ENCODE measurements at regions not wholly inside any gene's neighbourhood (a gene's known extent, or its start where the extent isn't known, plus 50 kb on each side); places are given as distances from the start of the nearest gene placed in this dataset.
"Not testable (repeated sequence)": the region's sequence is repeated elsewhere in the genome, so short reads cannot be mapped to it uniquely, and the experiment has no call there.

GRCh38 chr12:97005174-97005573 lies 98.1 kb downstream of the NEDD1 start:
- no peak for DNase-seq

GRCh38 chr12:97005646-97006045 lies 98.6 kb downstream of the NEDD1 start:
- no peak for DNase-seq

- no peak for DNase-seq
These were observed 99.5 kb downstream of the NEDD1 start for GRCh38 chr12:97006585-97006984.

GRCh38 chr12:97016163-97016562 lies 109.1 kb downstream of the NEDD1 start:
- no peak for DNase-seq

- no peak for DNase-seq
These were observed 110.2 kb downstream of the NEDD1 start for GRCh38 chr12:97017213-97017612.

DNA sequence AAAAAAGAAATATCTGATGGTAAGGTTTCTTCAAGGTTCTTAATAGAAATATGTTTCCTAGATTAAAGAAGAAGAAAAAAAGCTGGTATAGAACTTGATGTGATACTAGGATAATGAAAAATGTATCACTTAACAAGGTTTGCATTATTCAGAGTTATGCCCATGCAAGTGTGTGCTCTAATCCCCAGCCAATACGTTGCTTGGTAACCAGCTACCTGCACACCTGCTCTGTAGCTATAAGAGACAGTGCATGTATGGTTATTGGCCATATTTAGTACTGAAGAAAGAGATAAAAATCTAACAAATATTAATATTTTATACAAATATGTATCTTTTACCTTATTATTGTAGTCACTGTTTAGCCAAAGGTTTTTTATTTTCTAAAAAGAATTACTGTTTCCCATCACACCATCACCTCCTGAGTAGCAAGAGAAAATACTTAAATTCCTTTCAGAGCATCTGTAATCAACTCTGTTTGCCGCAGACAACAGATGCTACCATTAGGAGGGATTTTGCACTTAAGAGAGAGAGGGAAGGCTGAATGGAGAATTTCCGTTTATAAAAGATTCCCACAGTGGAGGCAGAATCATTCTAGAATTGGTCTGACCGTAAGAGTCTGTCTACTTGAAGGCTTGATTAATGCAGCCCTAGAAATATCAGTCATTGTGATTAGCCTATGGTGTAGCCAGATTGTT lies 115.6 kb downstream of the NEDD1 start:
- no peak for DNase-seq

DNA sequence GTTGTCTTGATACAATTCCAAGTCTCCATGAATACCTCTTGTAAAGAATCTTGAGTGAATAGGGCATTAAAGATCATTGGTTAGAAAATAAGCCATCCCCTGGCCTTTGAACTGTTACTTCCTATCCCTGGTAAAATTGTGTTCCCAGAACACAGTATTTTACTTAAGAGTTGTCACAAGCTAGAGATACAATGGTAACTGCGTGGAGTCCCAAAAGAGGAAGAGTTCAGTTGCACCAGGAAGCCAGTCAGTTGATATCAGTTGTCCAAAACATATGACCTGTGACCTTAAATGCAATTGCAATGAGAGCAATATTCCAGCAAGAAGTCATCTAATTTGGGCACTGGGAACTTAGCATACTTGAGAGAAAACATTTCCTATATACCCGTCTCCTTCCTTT lies 117.3 kb downstream of the NEDD1 start:
- no peak for DNase-seq

- DNase-seq, result no peak
These were observed 119.8 kb downstream of the NEDD1 start for GRCh38 chr12:97026901-97027300.

GRCh38 chr12:97027482-97027881 lies 120.4 kb downstream of the NEDD1 start:
- DNase-seq, result no peak

DNA sequence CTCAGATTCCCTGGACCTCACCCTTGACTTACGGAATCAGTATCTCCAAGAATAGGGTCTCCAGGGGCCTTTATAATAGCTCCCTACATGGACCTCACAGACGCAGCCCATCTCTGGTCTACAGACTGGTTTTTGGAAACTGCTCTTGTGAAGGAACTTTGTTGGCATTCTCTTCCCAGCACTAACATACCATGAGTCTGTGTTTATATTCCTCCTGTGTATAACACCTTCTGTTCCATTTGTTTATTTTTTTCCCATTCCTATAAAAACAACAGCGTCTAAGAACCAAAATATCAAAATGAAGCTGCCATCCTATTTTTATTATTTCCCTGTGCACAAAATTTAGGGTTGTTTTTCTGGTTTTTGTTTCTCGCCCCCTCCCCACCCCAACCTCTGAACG lies 131.1 kb downstream of the NEDD1 start:
- no peak for DNase-seq

DNA sequence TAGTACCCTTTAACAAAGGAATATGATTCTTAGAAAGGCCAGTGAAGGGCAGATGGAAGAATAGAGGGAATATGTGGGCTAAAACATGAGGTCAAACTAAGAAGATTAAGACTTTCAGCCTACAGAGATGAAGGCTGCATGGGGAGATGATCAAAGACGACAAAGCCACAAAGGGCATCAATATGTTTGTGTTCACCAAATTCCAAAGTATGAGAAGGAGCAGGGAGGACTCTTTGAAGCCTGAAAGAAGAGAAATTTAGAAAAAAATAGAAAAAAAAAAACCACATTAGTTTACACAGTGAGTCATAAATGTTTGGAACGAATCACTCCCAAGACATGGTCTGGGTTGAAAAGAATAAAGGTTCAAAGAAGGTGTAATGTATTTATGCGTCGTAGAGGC lies 131.8 kb downstream of the NEDD1 start:
- DNase-seq, result no peak

GRCh38 chr12:97046901-97047300 lies 139.8 kb downstream of the NEDD1 start:
- DNase-seq, result no peak

GRCh38 chr12:97047361-97047760 lies 140.3 kb downstream of the NEDD1 start:
- no peak for DNase-seq

GRCh38 chr12:97048421-97049035 lies 141.5 kb downstream of the NEDD1 start:
- no peak for DNase-seq

DNA sequence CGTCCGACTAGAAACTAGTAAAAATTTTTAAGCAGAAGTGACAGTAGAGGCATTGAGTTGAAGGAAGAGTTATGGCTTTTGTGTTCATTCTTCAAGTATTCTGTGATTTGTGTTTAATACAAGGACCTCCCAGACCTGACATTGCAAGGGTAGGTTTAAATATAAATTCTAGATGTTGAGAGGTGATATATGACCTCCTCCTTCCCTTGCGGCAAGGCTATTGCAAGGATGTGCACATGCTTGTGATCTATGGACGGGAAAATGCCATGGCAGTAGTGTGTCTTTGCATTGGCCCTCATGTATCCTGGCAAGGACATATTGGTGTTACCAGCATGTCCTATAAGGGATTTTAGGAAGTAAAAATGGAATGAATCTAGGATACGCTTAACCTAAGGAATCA lies 143.5 kb downstream of the NEDD1 start:
- no peak for DNase-seq

DNA sequence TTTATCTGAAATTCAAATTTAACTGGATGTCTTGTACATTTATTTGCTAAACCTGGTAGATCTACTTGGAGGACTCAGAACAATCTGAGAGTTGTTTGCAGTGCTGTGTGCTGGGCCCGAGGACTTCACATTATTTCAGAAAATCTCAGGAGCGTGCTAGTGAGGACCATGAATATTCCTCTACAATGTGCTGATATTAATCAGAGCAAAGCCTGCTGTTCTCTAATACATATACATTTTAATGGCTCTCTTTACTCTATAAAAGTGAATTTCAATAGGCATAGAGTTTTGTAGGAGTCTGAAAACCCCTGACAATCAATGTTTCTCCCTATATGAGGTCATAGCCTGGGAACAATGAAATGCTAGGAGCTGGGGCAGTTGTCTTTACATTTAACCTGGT lies 144.3 kb downstream of the NEDD1 start:
- no peak for DNase-seq

DNA sequence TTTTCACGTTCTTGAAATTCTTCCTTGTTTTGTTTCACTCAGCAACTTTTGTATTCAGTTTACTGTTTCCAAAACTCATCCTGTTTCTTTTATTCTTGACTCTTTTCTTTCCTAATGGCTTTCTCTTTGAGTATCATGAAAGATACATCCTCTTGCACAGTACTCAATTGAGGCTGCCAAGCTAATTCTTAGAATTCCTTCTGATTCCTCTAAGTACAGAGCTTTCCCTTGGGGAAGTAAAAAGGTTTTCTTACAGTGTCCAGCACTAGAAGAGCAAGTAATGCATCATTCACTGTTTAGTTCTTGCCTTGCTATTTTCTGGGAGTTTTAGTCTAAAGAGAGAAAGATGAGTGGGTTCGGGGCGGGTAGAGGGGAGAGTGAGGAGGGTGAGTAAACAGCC lies 154.1 kb downstream of the NEDD1 start:
- no peak for DNase-seq

GRCh38 chr12:97063292-97063935 lies 156.4 kb downstream of the NEDD1 start:
- DNase-seq, result no peak

- DNase-seq, result no peak
These were observed 168.3 kb downstream of the NEDD1 start for GRCh38 chr12:97075161-97075933.

DNA sequence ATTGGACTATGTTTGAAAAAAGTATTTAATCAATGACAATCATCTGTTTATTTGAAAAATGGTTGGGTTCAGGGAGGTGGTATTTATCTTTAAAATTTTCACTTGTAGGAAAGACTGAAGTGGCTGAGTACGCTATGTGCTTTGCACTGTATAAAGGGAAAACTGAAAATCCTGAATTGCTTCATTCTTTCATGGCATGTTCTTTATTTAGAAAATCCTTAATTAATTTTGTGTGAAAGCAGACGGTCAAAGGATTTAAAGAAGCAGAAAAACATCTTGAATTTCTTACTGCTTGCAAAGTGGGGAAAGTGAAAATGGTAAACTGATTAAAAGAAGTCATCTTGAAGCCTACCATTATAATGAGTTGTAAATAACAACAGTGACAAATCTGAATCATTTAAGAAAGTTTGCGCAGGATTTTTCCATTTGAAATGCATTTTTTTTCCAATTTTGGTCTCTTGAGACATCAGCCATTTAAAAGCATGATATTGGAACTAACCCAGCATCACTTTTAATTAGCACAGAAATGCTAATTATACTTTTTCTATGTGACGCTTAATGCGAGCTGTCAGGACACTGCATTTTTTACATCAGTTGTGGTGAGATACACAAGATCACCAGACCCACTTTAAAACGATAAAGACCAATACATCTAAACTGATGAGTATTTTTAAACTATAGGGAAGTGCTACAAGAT lies 169.0 kb downstream of the NEDD1 start:
- DNase-seq, result no peak

GRCh38 chr12:97076912-97077311 lies 169.9 kb downstream of the NEDD1 start:
- DNase-seq, result not testable (repeated sequence)

DNA sequence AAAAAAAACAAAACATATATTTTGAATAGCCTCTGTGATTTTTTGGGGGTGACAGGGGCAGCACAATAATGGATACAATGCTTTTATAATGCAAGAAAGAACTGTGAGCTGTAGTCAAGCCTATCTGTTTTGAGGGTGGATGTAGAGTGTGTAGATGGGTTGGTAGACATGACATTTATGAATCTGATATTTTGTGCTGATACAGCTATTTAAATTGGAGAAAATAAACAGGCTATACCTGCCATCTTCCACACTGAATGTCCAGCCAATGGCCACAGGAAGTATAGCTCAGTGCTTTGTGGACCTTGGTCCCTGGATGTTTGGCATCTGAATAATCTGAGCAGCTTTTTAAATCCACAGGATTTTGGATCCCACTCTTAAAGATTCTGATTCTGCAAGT lies 175.0 kb downstream of the NEDD1 start:
- DNase-seq, result no peak

DNA sequence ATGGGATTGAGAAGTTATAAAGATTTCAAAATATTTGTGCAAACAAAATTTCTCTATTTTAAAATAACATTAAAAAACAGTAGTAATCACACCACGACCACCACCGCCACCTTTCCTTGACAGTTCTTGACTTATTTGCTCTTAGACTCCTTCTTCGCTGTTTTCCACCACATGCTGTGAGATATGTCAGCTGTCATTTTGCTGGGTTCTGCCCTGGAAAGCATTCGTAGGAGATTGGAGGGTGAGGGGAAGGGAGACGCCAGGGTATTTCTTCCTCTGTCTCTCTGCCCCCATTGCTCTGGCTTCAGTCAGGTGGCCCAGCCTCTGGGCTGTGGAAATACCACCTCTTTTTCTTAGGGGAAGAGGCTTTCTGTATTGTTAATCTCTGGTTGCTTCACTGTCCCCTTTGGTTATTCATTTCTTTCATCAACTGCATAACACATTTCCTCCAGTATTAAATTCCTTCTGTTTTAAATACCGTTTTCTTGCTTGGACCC lies 186.2 kb downstream of the NEDD1 start:
- DNase-seq, result no peak
